HG02759 (cell line): ENCODE measurements at regions not wholly inside any gene's neighbourhood (a gene's known extent, or its start where the extent isn't known, plus 50 kb on each side); places are given as distances from the start of the nearest gene placed in this dataset.
"Not testable (repeated sequence)": the region's sequence is repeated elsewhere in the genome, so short reads cannot be mapped to it uniquely, and the experiment has no call there.

Experiments used
- ATAC-seq: cut with Tn5 transposase; IDR thresholded peaks from one replicate; pipeline ENCODE4 v1.9.1; 2021; ENCODE audit warnings: mild to moderate bottlenecking, moderate library complexity; ENCODE audit not compliant: unreplicated experiment

- ATAC-seq = no peak
Measured at GRCh38 chr18:43793910-43794309, 516.6 kb upstream of the SYT4 start.

DNA sequence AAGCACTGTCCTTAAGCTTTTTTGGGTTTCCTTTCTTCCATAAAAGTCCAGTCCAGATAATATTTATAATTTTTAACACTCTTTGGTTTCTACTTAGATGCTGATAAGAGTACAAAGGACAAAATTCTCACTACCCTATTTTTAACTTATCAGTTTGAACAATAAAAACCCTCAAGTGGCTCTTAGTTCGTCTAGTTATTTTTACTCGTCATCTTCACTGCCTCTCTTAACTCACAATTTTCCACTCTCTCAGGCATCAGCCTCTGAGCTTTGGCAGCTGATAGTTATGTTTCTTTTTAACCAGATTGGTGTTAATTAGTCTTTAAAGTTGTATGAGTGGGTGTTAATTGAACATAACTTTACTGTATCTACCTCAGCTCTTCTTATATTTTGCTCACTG, 517.1 kb upstream of the SYT4 start:
- ATAC-seq = no peak

DNA sequence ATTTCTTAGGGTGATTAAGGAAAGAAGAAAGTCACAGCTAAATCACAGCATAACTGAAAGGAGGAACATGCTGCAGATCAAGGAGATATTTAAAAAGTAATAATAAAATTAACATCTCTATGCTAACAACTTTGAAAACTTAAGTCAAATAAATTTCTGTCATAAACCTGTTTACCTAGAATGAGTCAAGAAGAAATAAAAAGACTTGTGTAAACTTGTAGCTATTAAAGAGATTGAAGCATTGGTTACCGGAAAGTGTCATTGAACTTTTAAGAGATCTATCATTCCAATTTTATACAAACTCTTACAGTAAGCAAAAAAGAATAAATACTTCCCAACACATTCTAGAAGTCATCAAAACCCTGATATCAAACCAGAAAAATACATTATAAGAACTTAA, 520.1 kb upstream of the SYT4 start:
- ATAC-seq = no peak

DNA sequence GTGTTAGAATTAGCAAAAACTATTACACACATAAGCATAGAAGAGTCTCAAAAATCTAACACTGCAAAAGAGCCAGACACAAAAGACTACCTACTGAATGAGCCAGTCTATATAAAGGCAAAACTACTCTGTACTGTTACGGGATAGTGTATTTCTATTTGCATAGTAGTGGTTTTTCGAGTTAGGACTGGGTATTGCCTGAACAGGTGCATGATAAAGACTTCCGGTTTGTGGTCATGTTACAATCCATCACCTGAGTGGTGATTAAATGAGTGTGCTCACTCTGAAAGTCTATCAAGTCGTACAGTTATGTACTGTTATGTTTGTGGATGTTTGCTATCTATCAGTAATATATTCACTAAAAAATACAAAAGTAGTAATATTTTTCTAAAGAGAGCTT, 523.3 kb upstream of the SYT4 start:
- no peak for ATAC-seq

GRCh38 chr18:43805646-43806194, 528.4 kb upstream of the SYT4 start:
- ATAC-seq = no peak

DNA sequence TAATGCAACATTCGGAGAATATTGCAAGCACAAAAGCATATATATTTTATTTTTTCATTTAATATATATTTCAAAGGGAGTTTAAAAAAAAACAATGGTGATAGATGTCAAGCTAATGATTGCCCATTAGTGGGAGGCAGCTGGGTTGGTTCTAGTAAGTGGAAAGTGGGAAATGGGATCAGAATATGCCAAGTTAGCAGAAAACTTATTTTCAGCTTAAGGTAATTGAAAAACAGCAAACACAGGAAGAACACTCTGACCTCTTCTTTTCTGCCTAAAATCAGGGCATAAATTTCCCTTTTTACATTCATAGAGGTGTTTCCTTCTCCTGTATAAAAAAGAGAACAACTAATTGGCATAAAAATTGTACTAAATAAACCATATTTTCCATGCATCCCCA, 535.3 kb upstream of the SYT4 start:
- ATAC-seq = no peak

GRCh38 chr18:43819397-43819796, 542.1 kb upstream of the SYT4 start:
- no peak for ATAC-seq

DNA sequence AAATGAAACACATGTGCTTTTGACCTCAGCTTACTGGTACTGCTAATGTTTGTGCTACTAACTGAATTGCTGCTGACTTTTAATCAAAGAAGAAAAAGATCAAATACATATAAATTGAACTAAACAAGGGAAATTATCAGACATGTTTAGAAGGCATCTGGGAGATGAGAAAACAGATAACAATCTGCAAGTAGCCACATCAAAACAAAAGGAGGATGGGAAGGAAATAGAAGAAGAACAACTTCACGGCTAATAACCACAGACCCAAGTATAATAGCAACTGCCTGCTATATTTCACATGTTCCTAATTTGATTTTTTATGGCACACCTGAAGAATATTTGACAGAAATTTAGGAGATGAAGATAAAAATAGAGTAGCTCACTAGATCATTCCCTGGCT, 542.6 kb upstream of the SYT4 start:
- no peak for ATAC-seq

DNA sequence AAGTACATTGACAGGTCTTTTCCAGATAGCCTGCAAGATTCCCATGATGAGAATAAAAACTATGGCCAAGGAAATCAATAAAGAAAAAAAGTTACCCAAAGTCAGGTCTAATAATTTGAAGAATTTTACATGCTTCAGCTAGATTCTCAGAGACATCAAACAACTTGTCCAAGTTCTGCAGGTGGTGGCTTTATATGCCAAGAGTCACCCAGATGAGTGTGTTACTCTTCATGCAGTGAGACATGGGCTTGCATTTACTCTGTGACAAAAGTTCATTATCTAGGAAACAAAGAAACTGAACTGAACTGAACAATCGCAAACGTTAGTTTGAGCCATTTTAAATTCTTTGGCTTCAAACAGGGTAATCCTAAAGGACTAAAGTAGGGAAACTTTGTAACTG, 548.5 kb upstream of the SYT4 start:
- ATAC-seq = no peak

DNA sequence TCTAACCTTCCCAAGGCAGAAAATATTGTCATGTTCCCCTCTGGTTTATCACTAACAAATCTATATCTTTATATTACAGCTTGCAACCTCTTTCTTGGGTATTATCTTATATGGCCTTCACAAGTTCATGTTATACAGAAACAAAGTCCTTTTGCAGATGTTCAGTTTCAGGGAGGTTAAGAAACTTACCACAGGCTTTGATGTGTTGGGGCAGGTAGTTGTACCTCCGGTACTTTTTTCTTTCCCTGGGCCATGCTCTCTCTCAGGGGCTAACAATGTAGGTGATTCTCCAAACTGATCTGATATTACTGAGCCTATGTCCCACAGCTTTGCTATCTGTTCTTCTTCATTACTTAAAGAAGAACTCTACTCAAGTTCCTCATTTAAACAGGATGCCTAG, 548.9 kb upstream of the SYT4 start:
- no peak for ATAC-seq

- no peak for ATAC-seq
Measured at GRCh38 chr18:43827311-43827710, 550.0 kb upstream of the SYT4 start.

GRCh38 chr18:43830303-43830702, 553.0 kb upstream of the SYT4 start:
- ATAC-seq = no peak

DNA sequence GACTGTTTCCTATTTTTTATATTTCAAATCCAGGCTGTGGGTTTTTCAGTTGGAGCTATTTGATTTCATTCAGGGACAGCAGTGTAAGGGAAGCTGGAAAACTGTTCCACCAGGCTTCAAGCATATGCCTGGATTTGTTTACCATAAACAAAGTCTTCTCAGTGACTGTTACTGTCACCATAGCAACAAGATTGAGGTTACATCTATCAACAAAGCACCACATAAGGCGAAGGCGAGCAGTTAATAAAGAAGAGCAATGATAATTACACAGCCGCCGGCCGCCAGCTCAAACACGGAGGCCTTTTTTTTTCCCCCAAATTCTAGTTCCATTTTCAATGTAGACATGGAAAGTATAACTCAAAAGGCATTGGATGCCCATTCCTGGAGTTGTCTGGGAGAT, 553.7 kb upstream of the SYT4 start:
- no peak for ATAC-seq

DNA sequence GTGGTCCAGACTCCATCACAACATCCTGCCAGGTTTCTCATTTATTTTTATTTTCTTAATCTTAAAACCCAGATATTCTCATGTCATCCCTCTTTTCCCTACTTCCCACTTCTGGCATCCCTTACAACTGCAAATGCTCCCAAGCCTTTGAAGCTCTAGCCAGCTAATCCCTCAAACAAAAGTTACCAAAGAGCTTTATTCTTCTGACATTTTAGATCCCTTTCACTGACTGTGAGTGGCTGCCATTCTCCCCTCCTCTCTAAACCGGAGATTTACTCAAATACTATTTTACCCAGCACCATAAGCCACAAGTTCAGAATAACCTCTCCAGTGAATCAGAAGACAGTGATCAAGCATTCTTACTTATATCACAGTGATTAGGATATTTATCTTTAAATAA, 569.0 kb upstream of the SYT4 start:
- ATAC-seq = no peak

DNA sequence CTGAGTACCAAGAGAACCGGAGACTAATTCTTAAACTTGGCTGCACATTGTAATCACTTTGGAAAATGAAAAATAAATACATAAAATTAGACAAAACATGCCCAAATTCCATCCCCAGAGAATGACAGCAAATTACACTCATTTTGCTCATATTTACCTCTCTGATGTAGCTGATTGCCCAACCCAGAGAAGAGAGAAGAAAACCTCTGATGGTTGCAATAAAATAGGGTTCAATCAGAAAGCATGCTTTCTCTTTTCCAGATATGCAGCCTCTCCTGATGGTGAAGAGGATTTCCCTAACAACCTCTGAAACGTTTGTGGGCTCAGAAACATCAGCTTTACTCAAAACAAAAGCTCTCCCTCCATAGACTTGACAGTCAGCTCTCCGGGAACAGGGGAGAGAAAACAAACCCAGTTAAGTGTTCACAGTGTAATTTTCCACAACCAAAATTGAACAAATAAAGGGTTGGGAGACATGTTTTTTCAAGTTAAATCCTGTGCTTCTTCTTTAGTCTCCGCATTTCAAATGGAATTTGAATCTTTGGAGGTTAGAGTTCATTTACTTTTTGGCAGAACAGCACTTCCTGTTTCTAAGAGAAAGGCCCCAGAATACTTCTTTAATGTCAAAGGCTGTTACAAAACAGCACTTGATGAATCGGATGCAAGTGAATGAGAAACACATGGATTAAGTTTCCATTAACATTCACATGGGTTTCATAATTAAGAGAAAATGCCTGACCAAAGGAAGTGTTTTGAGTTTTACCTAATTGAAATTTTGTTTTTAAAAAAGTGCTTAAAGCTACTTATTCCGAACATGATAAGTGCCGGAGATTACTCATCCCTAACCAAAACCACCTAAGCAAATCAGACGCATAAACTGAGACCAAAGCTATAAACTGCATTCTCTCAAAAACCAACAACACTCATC, 570.1 kb upstream of the SYT4 start:
- ATAC-seq = no peak

GRCh38 chr18:43849831-43850230, 572.5 kb upstream of the SYT4 start:
- not testable (repeated sequence) for ATAC-seq

GRCh38 chr18:43855376-43855775, 578.1 kb upstream of the SYT4 start:
- ATAC-seq = no peak

DNA sequence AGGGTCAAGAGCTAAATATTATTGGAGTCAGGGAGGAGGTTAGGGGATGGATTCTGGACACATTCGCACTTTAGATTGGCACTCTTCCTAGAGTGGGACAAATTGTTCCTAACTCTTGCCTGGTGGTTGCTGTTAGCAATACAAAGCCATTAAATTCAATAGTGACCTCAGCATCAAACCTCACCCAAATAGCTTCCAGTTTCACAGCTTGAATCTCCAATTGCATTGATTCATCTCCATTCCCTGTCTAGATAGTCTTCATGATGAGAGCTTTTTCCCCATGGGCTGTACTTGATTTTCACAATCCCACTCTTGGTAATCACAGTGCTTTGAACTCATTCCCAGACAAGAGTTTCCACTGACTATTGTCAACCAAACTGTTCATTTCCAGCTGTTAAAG, 585.9 kb upstream of the SYT4 start:
- ATAC-seq = no peak

DNA sequence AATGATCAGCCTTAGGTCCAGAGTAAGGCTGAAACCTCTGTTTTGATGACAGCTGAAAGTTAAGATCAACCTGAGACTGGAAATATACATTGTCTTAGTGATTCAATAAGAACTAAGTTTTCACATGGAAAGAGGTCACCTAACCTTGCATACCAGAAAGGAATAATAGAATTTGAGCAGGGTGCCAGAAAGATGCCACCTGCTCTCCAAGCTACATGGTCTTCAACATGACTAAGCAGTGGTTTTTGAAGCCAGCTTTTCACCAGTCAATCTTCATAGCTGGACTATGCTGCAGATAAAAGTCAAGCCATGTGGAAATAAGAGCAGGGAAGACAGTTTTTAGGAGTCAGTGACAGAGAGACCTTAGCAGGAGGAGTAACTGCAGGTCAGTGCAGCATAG, 589.4 kb upstream of the SYT4 start:
- ATAC-seq = no peak

GRCh38 chr18:43868497-43868995, 591.3 kb upstream of the SYT4 start:
- ATAC-seq = no peak

- ATAC-seq = no peak
Measured at GRCh38 chr18:43869451-43870008, 592.2 kb upstream of the SYT4 start.

DNA sequence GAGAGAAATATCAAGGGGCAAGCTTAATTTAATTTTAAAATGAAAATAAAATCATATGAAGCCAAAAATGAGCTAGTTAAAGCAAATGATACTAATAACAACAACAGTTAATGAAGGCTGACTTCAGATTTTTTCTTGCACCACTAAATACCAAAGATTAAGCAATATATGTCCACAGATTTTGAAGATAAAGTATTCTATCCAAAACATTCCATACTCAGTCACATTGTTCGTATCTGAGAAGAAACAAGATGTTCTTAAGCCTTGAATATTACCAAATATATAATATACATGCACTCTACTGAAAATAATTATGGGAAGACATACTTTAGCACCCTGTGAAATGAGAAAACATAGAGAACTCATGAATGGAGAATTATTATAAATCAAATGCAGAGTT, 593.3 kb upstream of the SYT4 start:
- ATAC-seq = no peak
